H9 (cell line): ENCODE measurements at regions not wholly inside any gene's neighbourhood (a gene's known extent, or its start where the extent isn't known, plus 50 kb on each side); places are given as distances from the start of the nearest gene placed in this dataset.

Experiments used
- DNase-seq: peaks from one replicate; pipeline ENCODE4 v3.0.0-alpha.2; 2017
- H2AFZ ChIP-seq: one replicate; pipeline ENCODE4 v1.6.1; 2013; ENCODE audit warnings: mild to moderate bottlenecking, low read length, control low read depth, moderate library complexity
- H2AK5ac ChIP-seq: 2 replicates; pipeline ENCODE4 v1.6.1; 2013; ENCODE audit warnings: low read length, control low read depth, mixed read lengths; ENCODE audit not compliant: insufficient read length
- H2BK120ac ChIP-seq: one replicate; pipeline ENCODE4 v1.6.1; 2013; ENCODE audit warnings: low read depth, mild to moderate bottlenecking, low read length, control low read depth, inconsistent platforms; ENCODE audit not compliant: poor library complexity, severe bottlenecking
- H2BK12ac ChIP-seq: 2 replicates; pipeline ENCODE4 v1.6.1; 2013; ENCODE audit warnings: low read length, control low read depth, mixed read lengths, low read depth; ENCODE audit not compliant: insufficient read length
- H2BK15ac ChIP-seq: 2 replicates; pipeline ENCODE4 v1.6.1; 2013; ENCODE audit warnings: low read depth, low read length, control low read depth
- H2BK20ac ChIP-seq: one replicate; pipeline ENCODE4 v1.6.1; 2013; ENCODE audit warnings: low read depth, mild to moderate bottlenecking, low read length, control low read depth, inconsistent platforms; ENCODE audit not compliant: poor library complexity, severe bottlenecking
- H2BK5ac ChIP-seq: 2 replicates; pipeline ENCODE4 v1.6.1; 2013; ENCODE audit warnings: low read length, control low read depth, mixed read lengths; ENCODE audit not compliant: insufficient read length
- H3K14ac ChIP-seq: 2 replicates; pipeline ENCODE4 v1.6.1; 2013; ENCODE audit warnings: low read length, control low read depth; ENCODE audit not compliant: insufficient read depth
- H3K18ac ChIP-seq: 2 replicates; pipeline ENCODE4 v1.6.1; 2013; ENCODE audit warnings: low read depth, mild to moderate bottlenecking, mixed read lengths, low read length, control low read depth; ENCODE audit not compliant: insufficient read length
- H3K23ac ChIP-seq: 2 replicates; pipeline ENCODE4 v1.6.1; 2013; ENCODE audit warnings: low read length, control low read depth, mixed read lengths, low read depth; ENCODE audit not compliant: insufficient read length
- H3K23me2 ChIP-seq: 2 replicates; pipeline ENCODE4 v1.6.1; 2013; ENCODE audit warnings: low read depth, mild to moderate bottlenecking, mixed read lengths, low read length, control low read depth; ENCODE audit not compliant: insufficient read length, poor library complexity, severe bottlenecking
- H3K27ac ChIP-seq: 2 replicates; pipeline ENCODE4 v1.5.1; 2013; ENCODE audit warnings: low read length, control low read depth, mixed read lengths, low read depth; ENCODE audit not compliant: insufficient read length
- H3K27me3 ChIP-seq: 2 replicates; pipeline ENCODE4 v1.6.1; 2013; ENCODE audit warnings: low read length, control low read depth, inconsistent platforms; ENCODE audit not compliant: insufficient read depth
- H3K4ac ChIP-seq: 2 replicates; pipeline ENCODE4 v1.6.1; 2013; ENCODE audit warnings: low read depth, mild to moderate bottlenecking, control low read depth, inconsistent platforms, low read length, moderate library complexity
- H3K4me1 ChIP-seq: 2 replicates; pipeline ENCODE4 v1.6.1; 2013; ENCODE audit warnings: low read length, control low read depth, inconsistent platforms; ENCODE audit not compliant: insufficient read depth
- H3K4me2 ChIP-seq: 2 replicates; pipeline ENCODE4 v1.6.1; 2013; ENCODE audit warnings: low read length, control low read depth, mixed read lengths; ENCODE audit not compliant: insufficient read length, insufficient read depth
- H3K56ac ChIP-seq: 2 replicates; pipeline ENCODE4 v1.6.1; 2013; ENCODE audit warnings: low read depth, mild to moderate bottlenecking, mixed read lengths, low read length, control low read depth; ENCODE audit not compliant: insufficient read length
- H3K79me1 ChIP-seq: 2 replicates; pipeline ENCODE4 v1.6.1; 2013; ENCODE audit warnings: low read depth, mild to moderate bottlenecking, moderate library complexity, low read length, control low read depth, inconsistent platforms; ENCODE audit not compliant: insufficient read depth, poor library complexity, severe bottlenecking
- H3K79me2 ChIP-seq: 2 replicates; pipeline ENCODE4 v1.6.1; 2013; ENCODE audit warnings: low read length, control low read depth, inconsistent platforms; ENCODE audit not compliant: insufficient read depth
- H3K9ac ChIP-seq: 2 replicates; pipeline ENCODE4 v1.6.1; 2013; ENCODE audit warnings: low read length, control low read depth, mixed read lengths; ENCODE audit not compliant: insufficient read length; ENCODE audit errors: extremely low read depth
- H3K9me3 ChIP-seq: one replicate; pipeline ENCODE4 v1.6.1; 2013; ENCODE audit warnings: low read depth, low read length, inconsistent platforms; ENCODE audit not compliant: control insufficient read depth
- H3T11ph ChIP-seq: one replicate; pipeline ENCODE4 v1.6.1; 2013; ENCODE audit warnings: mild to moderate bottlenecking, low read length, control low read depth, inconsistent platforms
- H4K20me1 ChIP-seq: one replicate; pipeline ENCODE4 v1.6.1; 2013; ENCODE audit not compliant: control insufficient read depth, insufficient read length, insufficient read depth
- H4K5ac ChIP-seq: 2 replicates; pipeline ENCODE4 v1.6.1; 2013; ENCODE audit warnings: low read depth, mild to moderate bottlenecking, mixed read lengths, low read length, control low read depth; ENCODE audit not compliant: insufficient read length
- H4K8ac ChIP-seq: replicated peaks from 2 replicates; pipeline ENCODE4 v1.6.1; 2013; ENCODE audit warnings: low read length, control low read depth, mixed read lengths, low read depth; ENCODE audit not compliant: insufficient read length
- H4K91ac ChIP-seq: 2 replicates; pipeline ENCODE4 v1.6.1; 2013; ENCODE audit warnings: low read depth, mild to moderate bottlenecking, moderate library complexity, mixed read lengths, low read length, control low read depth; ENCODE audit not compliant: insufficient read length
- H3K27ac Mint-ChIP-seq, 3 experiments: 2 replicates in 2 of 3; 3 replicates in 1 of 3; pipeline ENCODE4 v1.8.0; 2020 to 2021; ENCODE audit warnings: mixed read lengths in 3 of 3, mild to moderate bottlenecking in 1 of 3, moderate library complexity in 1 of 3
- H3K27me3 Mint-ChIP-seq: 2 replicates; pipeline ENCODE4 v1.8.0; 2021; ENCODE audit warnings: low read depth, mild to moderate bottlenecking, moderate library complexity, mixed read lengths
- H3K36me3 Mint-ChIP-seq, 3 experiments: 2 replicates in 2 of 3; 3 replicates in 1 of 3; pipeline ENCODE4 v1.8.0; 2020 to 2021; ENCODE audit warnings: low read depth in 3 of 3, mixed read lengths in 3 of 3; ENCODE audit not compliant: insufficient read depth in 1 of 3
- H3K4me1 Mint-ChIP-seq, 2 experiments: 2 replicates each; pipeline ENCODE4 v1.8.0; 2020; ENCODE audit warnings: mixed read lengths in 2 of 2
- H3K4me3 Mint-ChIP-seq, 2 experiments: 2 replicates in 1 of 2; 3 replicates in 1 of 2; pipeline ENCODE4 v1.8.0; 2020 to 2021; ENCODE audit warnings: mild to moderate bottlenecking in 2 of 2, mixed read lengths in 2 of 2, moderate library complexity in 1 of 2
- H3K9me3 Mint-ChIP-seq, 2 experiments: 2 replicates in 1 of 2; 3 replicates in 1 of 2; pipeline ENCODE4 v1.8.0; 2020; ENCODE audit warnings: mild to moderate bottlenecking in 2 of 2, mixed read lengths in 2 of 2, moderate library complexity in 1 of 2
- WGBS: extraction: QIAGEN DNeasy Blood & Tissue Kit; methylation state at CpG from one replicate; pipeline ENCODE4 v1.1.7; 2013; ENCODE audit warnings: missing lambda C conversion rate, low lambda C conversion rate, mixed read lengths; ENCODE audit not compliant: insufficient read length; ENCODE audit errors: extremely low coverage; 5-methylcytosine and 5-hydroxymethylcytosine counted together
- TF ChIP-seq, protein P1 (sequence below): fragments of 200-600 bp; sonication (generic); conservative IDR thresholded peaks from 3 replicates; pipeline ENCODE4 v1.8.0; 2021; ENCODE audit warnings: antibody characterized with exemption, mild to moderate bottlenecking

DNA sequence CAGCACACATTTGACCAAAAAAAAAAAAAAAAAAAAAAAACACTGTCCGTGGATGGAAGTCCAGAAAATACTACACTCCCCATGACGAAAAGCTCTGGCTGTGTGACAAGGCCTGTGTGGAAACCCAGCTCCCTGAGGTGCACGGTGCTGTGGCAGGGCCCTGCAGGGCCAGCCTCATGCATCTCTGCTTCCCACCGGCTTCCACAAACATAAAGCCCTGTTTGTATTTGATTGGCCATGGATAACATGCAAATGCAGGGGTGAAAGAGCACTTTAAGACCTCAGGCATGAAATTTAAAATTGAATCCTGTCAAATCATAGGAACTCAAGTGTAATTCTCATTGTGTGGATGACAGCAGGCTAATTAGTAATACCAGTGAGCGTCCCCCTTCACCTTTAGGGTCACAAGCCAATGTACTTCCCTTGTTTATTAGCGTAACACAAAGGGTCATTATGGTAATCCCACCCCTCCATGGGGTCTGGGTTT is 757.2 kb downstream of the GALR1 start:
- Histone ChIP-seq H3K18ac (no peak overlapping the region), H2BK12ac (no peak overlapping the region), H2AFZ (no peak overlapping the region), H4K20me1 (no peaks in the 10 kb centered on the region), H4K5ac (no peak overlapping the region), H3K23me2 (no peaks in the 10 kb centered on the region), H3K27me3 (no peaks in the 10 kb centered on the region), H3K14ac (no peak overlapping the region), H3K79me1 (no peaks in the 10 kb centered on the region), H3K27ac (no peak overlapping the region), H2BK20ac (no peak overlapping the region), H2AK5ac (no peak overlapping the region), H4K91ac (no peak overlapping the region), H4K8ac (no peak overlapping the region), H3K79me2 (no peaks in the 10 kb centered on the region), H3K56ac (no peak overlapping the region), H2BK120ac (no peak overlapping the region), H2BK15ac (no peak overlapping the region), H3K4ac (no peak overlapping the region), H3K4me2 (no peak overlapping the region), H3K9ac (no peak overlapping the region), H3K4me1 (peaks cover 3% of the 10 kb centered on the region), H3K9me3 (no peaks in the 10 kb centered on the region), H3T11ph (no peak overlapping the region), H3K23ac (no peak overlapping the region), H2BK5ac (no peak overlapping the region)
- no peak for DNase-seq
- H3K4me1 Mint-ChIP-seq: peaks cover 50 to 52% of the 10 kb centered on the region in 2 experiments
- WGBS: no CpG with 5 or more reads among the region's 6 CpGs
- peak overlapping the region; percentile 70 to 96 (median 89); a peak in 6 of 7 replicates for H3K27ac Mint-ChIP-seq
- H3K36me3 Mint-ChIP-seq: peaks cover 7 to 15% (median 11%) of the 10 kb centered on the region in 3 experiments
- TF ChIP-seq, protein P1, sequence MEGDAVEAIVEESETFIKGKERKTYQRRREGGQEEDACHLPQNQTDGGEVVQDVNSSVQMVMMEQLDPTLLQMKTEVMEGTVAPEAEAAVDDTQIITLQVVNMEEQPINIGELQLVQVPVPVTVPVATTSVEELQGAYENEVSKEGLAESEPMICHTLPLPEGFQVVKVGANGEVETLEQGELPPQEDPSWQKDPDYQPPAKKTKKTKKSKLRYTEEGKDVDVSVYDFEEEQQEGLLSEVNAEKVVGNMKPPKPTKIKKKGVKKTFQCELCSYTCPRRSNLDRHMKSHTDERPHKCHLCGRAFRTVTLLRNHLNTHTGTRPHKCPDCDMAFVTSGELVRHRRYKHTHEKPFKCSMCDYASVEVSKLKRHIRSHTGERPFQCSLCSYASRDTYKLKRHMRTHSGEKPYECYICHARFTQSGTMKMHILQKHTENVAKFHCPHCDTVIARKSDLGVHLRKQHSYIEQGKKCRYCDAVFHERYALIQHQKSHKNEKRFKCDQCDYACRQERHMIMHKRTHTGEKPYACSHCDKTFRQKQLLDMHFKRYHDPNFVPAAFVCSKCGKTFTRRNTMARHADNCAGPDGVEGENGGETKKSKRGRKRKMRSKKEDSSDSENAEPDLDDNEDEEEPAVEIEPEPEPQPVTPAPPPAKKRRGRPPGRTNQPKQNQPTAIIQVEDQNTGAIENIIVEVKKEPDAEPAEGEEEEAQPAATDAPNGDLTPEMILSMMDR: no peak
- H3K4me3 Mint-ChIP-seq: peak overlapping the region; percentile 43 to 75
- peaks cover 11 to 12% of the 10 kb centered on the region in 2 experiments for H3K9me3 Mint-ChIP-seq
- H3K27me3 Mint-ChIP-seq: peaks cover 1% of the 10 kb centered on the region; the same call in 1 of the 2 replicates
